ENCODE measurements at regions not wholly inside any gene's neighbourhood (a gene's known extent, or its start where the extent isn't known, plus 50 kb on each side); places are given as distances from the start of the nearest gene placed in this dataset.

- Histone ChIP-seq H3K27me3 (ENCODE audit: insufficient read depth, poor library complexity, severe bottlenecking) (peaks cover 31% of the 10 kb centered on the region), H3K27ac (replicated peaks) (no peak overlapping the region), H3K4me3 (replicated peaks; ENCODE audit: insufficient read depth, low read length) (no peak overlapping the region)
- no peak for TF ChIP-seq GABPA (IDR thresholded peaks at IDR 0.05; ENCODE audit: low read depth)
- no peak for TF ChIP-seq POLR2AphosphoS5 (IDR thresholded peaks at IDR 0.05; ENCODE audit: low read depth)
- TF ChIP-seq, protein P1, sequence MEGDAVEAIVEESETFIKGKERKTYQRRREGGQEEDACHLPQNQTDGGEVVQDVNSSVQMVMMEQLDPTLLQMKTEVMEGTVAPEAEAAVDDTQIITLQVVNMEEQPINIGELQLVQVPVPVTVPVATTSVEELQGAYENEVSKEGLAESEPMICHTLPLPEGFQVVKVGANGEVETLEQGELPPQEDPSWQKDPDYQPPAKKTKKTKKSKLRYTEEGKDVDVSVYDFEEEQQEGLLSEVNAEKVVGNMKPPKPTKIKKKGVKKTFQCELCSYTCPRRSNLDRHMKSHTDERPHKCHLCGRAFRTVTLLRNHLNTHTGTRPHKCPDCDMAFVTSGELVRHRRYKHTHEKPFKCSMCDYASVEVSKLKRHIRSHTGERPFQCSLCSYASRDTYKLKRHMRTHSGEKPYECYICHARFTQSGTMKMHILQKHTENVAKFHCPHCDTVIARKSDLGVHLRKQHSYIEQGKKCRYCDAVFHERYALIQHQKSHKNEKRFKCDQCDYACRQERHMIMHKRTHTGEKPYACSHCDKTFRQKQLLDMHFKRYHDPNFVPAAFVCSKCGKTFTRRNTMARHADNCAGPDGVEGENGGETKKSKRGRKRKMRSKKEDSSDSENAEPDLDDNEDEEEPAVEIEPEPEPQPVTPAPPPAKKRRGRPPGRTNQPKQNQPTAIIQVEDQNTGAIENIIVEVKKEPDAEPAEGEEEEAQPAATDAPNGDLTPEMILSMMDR (IDR thresholded peaks at IDR 0.05; ENCODE audit: insufficient read depth, low read length) = no peak
- TF ChIP-seq, protein P2, sequence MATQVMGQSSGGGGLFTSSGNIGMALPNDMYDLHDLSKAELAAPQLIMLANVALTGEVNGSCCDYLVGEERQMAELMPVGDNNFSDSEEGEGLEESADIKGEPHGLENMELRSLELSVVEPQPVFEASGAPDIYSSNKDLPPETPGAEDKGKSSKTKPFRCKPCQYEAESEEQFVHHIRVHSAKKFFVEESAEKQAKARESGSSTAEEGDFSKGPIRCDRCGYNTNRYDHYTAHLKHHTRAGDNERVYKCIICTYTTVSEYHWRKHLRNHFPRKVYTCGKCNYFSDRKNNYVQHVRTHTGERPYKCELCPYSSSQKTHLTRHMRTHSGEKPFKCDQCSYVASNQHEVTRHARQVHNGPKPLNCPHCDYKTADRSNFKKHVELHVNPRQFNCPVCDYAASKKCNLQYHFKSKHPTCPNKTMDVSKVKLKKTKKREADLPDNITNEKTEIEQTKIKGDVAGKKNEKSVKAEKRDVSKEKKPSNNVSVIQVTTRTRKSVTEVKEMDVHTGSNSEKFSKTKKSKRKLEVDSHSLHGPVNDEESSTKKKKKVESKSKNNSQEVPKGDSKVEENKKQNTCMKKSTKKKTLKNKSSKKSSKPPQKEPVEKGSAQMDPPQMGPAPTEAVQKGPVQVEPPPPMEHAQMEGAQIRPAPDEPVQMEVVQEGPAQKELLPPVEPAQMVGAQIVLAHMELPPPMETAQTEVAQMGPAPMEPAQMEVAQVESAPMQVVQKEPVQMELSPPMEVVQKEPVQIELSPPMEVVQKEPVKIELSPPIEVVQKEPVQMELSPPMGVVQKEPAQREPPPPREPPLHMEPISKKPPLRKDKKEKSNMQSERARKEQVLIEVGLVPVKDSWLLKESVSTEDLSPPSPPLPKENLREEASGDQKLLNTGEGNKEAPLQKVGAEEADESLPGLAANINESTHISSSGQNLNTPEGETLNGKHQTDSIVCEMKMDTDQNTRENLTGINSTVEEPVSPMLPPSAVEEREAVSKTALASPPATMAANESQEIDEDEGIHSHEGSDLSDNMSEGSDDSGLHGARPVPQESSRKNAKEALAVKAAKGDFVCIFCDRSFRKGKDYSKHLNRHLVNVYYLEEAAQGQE (IDR thresholded peaks at IDR 0.05; ENCODE audit: insufficient replicate concordance, low read depth) = no peak
- TF ChIP-seq SPI1 (IDR thresholded peaks at IDR 0.05; ENCODE audit: borderline replicate concordance, low read depth) = no peak
- no peak for DNase-seq (ENCODE audit: low read depth in 1 of 2, low spot score in 1 of 2)
These were observed 147.4 kb upstream of the UMPS start for GRCh38 chr3:124582621-124583395.

DNA sequence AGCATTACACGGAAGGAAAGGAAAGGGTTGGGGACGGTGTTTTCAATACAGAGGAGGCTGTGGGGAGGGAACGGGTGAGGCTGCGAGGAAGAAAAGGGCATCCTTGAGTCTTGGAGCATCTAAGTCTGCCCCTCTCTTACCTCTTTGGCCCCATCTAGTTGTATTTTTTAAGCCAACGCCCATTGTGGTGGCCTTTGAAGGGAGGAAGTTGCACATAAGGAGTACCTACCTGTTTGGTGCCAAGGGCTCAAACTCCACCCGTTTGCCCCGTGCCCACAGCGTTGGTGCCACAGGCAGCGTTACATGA, 146.1 kb upstream of the UMPS start:
- H3K4me3 ChIP-seq (replicated peaks; ENCODE audit: insufficient read depth, low read length) = no peak overlapping the region
- peaks cover 33% of the 10 kb centered on the region for H3K27me3 ChIP-seq (ENCODE audit: insufficient read depth, poor library complexity, severe bottlenecking)
- no peak overlapping the region for H3K27ac ChIP-seq (replicated peaks)
- DNase-seq (ENCODE audit: low read depth in 1 of 2, low spot score in 1 of 2) = no peak
- TF ChIP-seq GABPA (IDR thresholded peaks at IDR 0.05; ENCODE audit: low read depth) = no peak
- TF ChIP-seq, protein P2 (IDR thresholded peaks at IDR 0.05; ENCODE audit: insufficient replicate concordance, low read depth) = no peak
- no peak for TF ChIP-seq POLR2AphosphoS5 (IDR thresholded peaks at IDR 0.05; ENCODE audit: low read depth)
- TF ChIP-seq, protein P1 (IDR thresholded peaks at IDR 0.05; ENCODE audit: insufficient read depth, low read length) = no peak
- no peak for TF ChIP-seq SPI1 (IDR thresholded peaks at IDR 0.05; ENCODE audit: borderline replicate concordance, low read depth)

DNA sequence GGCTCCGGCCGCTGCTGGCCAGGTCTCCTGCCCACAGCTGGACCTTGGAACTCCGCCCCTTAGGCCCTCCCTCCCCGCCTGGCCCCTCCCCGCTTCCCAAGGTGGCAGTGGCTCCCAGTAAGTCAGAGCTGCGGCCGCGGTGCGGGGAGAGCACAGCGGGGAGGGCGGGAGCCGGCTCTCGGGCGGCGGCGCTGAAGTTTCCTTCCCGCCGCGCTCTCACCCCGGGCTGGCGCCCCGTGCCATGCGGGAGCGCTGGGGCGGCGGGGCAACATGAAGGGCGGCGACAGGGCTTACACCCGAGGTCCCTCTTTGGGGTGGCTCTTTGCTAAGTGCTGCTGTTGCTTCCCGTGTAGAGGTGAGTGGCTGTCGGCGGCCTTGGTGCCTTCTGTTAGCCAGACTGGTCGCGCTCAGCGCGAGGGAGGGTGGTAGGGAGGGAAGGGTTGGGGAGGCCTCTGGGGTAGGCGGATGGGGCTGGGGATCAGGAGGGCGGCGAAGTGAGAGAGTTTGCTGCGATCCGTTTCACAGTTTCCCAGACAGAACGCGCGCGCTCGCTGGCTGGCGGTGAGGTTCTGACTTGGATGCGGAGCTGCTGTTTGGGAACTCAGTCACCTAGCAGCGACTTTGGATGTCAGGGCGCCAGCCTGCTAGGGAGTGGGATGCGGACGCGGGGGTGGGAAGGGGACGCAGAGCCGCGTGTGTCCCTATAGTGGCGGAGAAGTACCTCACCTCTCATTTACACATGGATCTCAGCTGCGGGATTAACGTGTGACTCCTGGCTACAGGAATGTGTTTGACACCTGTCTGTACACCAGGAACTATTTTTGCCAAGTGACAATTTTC, 145.5 kb upstream of the UMPS start:
- Histone ChIP-seq H3K4me3 (replicated peaks; ENCODE audit: insufficient read depth, low read length) (no peak overlapping the region), H3K27me3 (ENCODE audit: insufficient read depth, poor library complexity, severe bottlenecking) (peaks cover 33% of the 10 kb centered on the region), H3K27ac (replicated peaks) (no peak overlapping the region)
- DNase-seq (ENCODE audit: low read depth in 1 of 2, low spot score in 1 of 2) = no peak
- TF ChIP-seq GABPA (IDR thresholded peaks at IDR 0.05; ENCODE audit: low read depth) (no peak), SPI1 (IDR thresholded peaks at IDR 0.05; ENCODE audit: borderline replicate concordance, low read depth) (no peak), POLR2AphosphoS5 (IDR thresholded peaks at IDR 0.05; ENCODE audit: low read depth) (no peak)
- TF ChIP-seq, protein P1 (IDR thresholded peaks at IDR 0.05; ENCODE audit: insufficient read depth, low read length) = no peak
- TF ChIP-seq, protein P2 (IDR thresholded peaks at IDR 0.05; ENCODE audit: insufficient replicate concordance, low read depth) = no peak
